G401.6 (cell line): ENCODE measurements at regions not wholly inside any gene's neighbourhood (a gene's known extent, or its start where the extent isn't known, plus 50 kb on each side); places are given as distances from the start of the nearest gene placed in this dataset.
"Not testable (repeated sequence)": the region's sequence is repeated elsewhere in the genome, so short reads cannot be mapped to it uniquely, and the experiment has no call there.

Experiments used
- FAIRE-seq: peaks from 2 replicates; lab custom pipeline; 2012; peaks lifted over from hg19 to GRCh38; lab: Jason Lieb, UNC

- FAIRE-seq: no peak
Observed at GRCh38 chr5:171542525-171543140, 123.2 kb downstream of the FGF18 start.

- FAIRE-seq: no peak
Observed at GRCh38 chr5:171543148-171543815, 123.8 kb downstream of the FGF18 start.

- no peak for FAIRE-seq
Observed at GRCh38 chr5:171544913-171545765, 125.7 kb downstream of the FGF18 start.

DNA sequence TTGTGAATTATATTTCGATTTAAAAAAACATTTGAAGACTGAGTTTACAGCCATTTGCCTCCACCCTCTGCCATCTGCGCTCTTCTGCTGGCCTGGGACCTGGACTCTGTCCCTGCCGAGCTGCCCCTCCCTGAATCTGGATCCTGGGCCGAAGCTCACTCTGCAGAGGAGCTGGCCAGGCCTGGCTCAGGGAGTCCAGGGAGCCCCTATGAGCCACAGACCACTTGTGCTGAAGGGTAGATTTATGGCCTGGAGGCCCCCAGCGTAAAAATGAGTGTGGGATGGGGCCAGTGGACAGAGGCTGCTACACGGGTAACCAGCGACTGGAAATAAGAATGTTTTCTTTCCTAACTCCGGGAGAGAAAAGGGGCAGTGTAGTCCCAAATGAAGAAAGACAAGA, 129.8 kb downstream of the FGF18 start:
- no peak for FAIRE-seq

DNA sequence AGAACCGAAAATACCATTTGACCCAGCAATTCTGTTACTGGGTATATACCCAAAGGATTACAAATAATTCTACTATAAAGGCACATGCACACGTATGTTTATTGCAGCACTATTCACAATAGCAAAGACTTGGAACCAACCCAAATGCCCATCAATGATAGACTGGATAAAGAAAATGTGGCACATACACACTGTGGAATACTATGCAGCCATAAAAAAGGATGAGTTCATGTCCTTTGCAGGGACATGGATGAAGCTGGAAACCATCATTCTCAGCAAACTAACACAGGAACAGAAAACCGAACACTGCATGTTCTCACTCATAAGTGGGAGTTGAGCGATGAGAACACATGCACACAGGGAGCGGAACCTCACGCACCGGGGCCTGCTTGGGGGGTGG, 134.4 kb downstream of the FGF18 start:
- FAIRE-seq: not testable (repeated sequence)

DNA sequence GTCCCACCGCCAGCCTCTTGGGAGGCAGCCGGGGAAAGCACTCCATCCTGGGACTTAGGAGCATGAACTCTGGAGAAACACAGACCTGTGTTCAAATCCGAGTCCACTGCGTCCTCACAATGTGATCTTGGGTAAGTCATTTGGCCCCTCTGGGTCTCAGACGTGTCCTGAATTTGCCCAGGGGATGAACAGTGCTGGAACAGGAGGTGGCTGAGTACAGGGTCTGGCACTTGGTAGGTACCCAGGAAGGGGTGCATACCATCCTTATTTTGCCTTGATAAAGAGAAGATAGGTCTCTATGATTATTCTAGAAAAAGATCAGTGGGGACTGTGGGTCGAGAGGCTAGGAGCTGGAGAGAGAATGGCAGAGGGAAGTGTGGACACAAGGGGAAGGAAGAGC, 135.7 kb downstream of the FGF18 start:
- no peak for FAIRE-seq

- FAIRE-seq: no peak
Observed at GRCh38 chr5:171562822-171563221, 143.4 kb downstream of the FGF18 start.

- FAIRE-seq: no peak
Observed at GRCh38 chr5:171568389-171568788, 148.9 kb downstream of the FGF18 start.

GRCh38 chr5:171569065-171569712, 149.7 kb downstream of the FGF18 start:
- FAIRE-seq: no peak

- FAIRE-seq: no peak
Observed at GRCh38 chr5:171570244-171570825, 150.9 kb downstream of the FGF18 start.

- FAIRE-seq: no peak
Observed at GRCh38 chr5:171571663-171572062, 152.2 kb downstream of the FGF18 start.

DNA sequence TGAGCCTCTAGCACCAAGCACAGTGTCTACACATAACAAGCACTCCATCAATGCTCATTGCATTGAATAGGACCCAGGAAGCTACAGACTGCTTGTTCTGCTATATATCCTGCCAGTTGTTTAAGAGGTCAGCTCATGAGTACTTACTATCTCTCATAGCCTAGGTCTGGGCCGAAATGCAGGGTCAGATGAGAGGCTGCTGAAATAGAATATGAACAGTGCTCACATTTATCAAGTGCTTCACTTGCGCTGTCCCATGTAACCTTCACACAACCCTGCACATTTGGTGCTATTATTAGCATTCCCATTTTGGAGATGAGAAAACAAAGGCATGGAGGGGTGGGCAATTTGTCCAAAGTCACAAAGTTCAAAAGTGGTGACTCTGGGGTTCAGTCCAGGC, 153.6 kb downstream of the FGF18 start:
- no peak for FAIRE-seq

DNA sequence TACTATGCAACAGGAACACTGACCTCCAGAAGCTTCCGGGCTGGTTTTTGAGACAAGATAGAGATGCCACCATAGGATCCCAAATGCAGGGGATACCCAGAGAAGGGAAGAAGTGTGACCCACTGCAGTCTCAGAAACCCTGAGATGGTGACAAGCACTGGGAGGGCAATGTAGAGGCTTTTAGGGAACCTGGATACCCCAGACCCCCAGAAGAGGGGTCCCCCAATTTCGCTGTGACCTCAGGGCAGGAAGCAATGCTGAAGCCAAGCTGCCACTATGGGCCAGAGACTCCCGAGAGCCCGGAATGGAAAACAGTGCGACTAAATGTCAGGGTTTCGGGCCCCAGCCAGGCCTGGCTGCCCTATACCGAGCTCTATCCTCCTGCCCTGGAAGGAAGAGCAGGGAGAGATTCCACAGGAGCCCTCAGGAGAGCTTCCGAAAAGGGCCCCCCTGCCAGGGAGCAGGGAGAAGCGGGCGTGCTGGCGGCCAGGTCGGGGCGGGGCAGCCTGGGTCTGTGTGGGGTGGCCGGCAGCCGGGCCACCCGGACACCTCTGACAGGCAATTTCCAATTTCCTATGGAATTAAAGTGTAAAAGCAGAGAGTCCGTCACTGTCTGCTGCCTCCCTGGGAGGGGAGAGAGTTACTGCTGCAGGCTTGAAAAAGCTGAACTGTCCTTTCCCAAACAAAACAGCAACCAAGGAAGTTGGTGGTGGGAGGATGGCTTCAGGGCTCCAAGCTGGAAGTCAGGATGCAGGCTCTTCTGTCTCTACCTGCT, 154.2 kb downstream of the FGF18 start:
- no peak for FAIRE-seq

GRCh38 chr5:171574376-171574775, 154.9 kb downstream of the FGF18 start:
- no peak for FAIRE-seq

GRCh38 chr5:171575386-171575785, 155.9 kb downstream of the FGF18 start:
- no peak for FAIRE-seq

- FAIRE-seq: no peak
Observed at GRCh38 chr5:171575808-171576207, 156.4 kb downstream of the FGF18 start.

- no peak for FAIRE-seq
Observed at GRCh38 chr5:171577042-171577758, 157.8 kb downstream of the FGF18 start.

GRCh38 chr5:171578049-171578828, 158.8 kb downstream of the FGF18 start:
- no peak for FAIRE-seq

DNA sequence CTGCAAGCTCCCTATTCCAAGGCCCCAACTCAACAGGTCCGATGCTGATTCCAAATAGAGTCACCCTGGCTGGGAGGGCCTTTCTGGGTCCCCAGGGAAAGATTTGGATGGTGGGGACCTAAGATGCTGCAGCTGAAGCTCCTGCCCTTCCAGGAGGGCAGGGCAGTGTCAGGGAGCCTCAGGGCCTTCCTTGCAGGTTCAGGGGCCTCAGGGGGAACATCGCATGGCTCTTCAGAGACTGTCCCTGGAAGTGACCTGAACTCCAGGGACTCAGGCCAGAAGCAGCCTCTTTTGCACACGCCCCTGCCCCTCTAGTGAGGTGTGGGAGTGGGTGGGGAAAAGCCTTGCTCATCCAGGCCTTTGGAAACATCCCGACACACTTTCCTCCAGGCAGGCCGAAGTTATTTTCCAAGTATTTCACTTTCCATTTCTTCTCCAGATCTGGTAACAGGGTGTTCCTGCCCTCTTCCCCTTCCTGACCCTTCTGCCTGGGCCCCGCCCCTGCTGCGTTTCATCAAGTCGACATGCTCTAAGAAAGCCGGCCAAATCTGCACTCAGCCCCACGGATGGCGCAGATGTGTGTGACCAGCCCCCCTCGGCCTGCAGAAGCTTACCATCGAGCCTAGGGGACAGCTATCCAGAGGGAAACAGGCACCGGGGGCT, 159.5 kb downstream of the FGF18 start:
- no peak for FAIRE-seq

GRCh38 chr5:171579976-171580411, 160.5 kb downstream of the FGF18 start:
- FAIRE-seq: no peak
